Kidney glomerular epithelial cell (primary cell): ENCODE measurements at regions not wholly inside any gene's neighbourhood (a gene's known extent, or its start where the extent isn't known, plus 50 kb on each side); places are given as distances from the start of the nearest gene placed in this dataset.
"Not testable (repeated sequence)": the region's sequence is repeated elsewhere in the genome, so short reads cannot be mapped to it uniquely, and the experiment has no call there.

ENCODE experiments used
- DNase-seq: peaks from one replicate; lab custom pipeline; 2025; lab: John Stamatoyannopoulos, UW

- no peak for DNase-seq
These were observed 329.0 kb upstream of the TMTC4 start for GRCh38 chr13:101003566-101003965.

- no peak for DNase-seq
These were observed 314.8 kb upstream of the TMTC4 start for GRCh38 chr13:100989392-100989791.

- no peak for DNase-seq
These were observed 314.3 kb upstream of the TMTC4 start for GRCh38 chr13:100988921-100989320.

GRCh38 chr13:100987948-100988347, 313.4 kb upstream of the TMTC4 start:
- DNase-seq, result no peak

GRCh38 chr13:100986571-100986970, 312.0 kb upstream of the TMTC4 start:
- no peak for DNase-seq

- DNase-seq, result no peak
These were observed 309.6 kb upstream of the TMTC4 start for GRCh38 chr13:100984085-100984705.

- DNase-seq, result no peak
These were observed 308.5 kb upstream of the TMTC4 start for GRCh38 chr13:100983111-100983510.

- DNase-seq, result no peak
These were observed 305.6 kb upstream of the TMTC4 start for GRCh38 chr13:100980171-100980570.

- DNase-seq, result no peak
These were observed 303.2 kb upstream of the TMTC4 start for GRCh38 chr13:100977841-100978240.

GRCh38 chr13:100976993-100977392, 302.4 kb upstream of the TMTC4 start:
- DNase-seq, result no peak

GRCh38 chr13:100975666-100976065, 301.1 kb upstream of the TMTC4 start:
- DNase-seq, result not testable (repeated sequence)

GRCh38 chr13:100962585-100962984, 288.0 kb upstream of the TMTC4 start:
- no peak for DNase-seq

GRCh38 chr13:100961186-100961585, 286.6 kb upstream of the TMTC4 start:
- no peak for DNase-seq

GRCh38 chr13:100958831-100959230, 284.2 kb upstream of the TMTC4 start:
- no peak for DNase-seq

GRCh38 chr13:100957741-100958140, 283.1 kb upstream of the TMTC4 start:
- no peak for DNase-seq

- DNase-seq, result no peak
These were observed 280.1 kb upstream of the TMTC4 start for GRCh38 chr13:100954430-100955305.

GRCh38 chr13:100951016-100951415, 276.4 kb upstream of the TMTC4 start:
- no peak for DNase-seq

GRCh38 chr13:100948937-100949336, 274.3 kb upstream of the TMTC4 start:
- not testable (repeated sequence) for DNase-seq

- no peak for DNase-seq
These were observed 272.0 kb upstream of the TMTC4 start for GRCh38 chr13:100946588-100946987.

- DNase-seq, result no peak
These were observed 270.3 kb upstream of the TMTC4 start for GRCh38 chr13:100944791-100945345.

GRCh38 chr13:100942742-100943141, 268.1 kb upstream of the TMTC4 start:
- no peak for DNase-seq

GRCh38 chr13:100941377-100942368, 267.1 kb upstream of the TMTC4 start:
- no peak for DNase-seq
